MCF 10A (cell line): ENCODE measurements at regions not wholly inside any gene's neighbourhood (a gene's known extent, or its start where the extent isn't known, plus 50 kb on each side); places are given as distances from the start of the nearest gene placed in this dataset.

Experiments
- BruUV-seq: library from RNA; stranded (reverse); fragments of 400-500 nt; replicated peaks from 2 replicates; lab custom pipeline; 2021; lab: Mats Ljungman, UMichigan
- CTCF ChIA-PET: fragments of 300-600 bp; sonication (Branson Sonifier 250); formaldehyde crosslinking; extraction: SDS; loops from one replicate; lab custom pipeline; 2021; ENCODE audit warnings: antibody characterized with exemption, inconsistent platforms; lab: Yijun Ruan, JAX
- POLR2A ChIA-PET: fragments of 300-600, 350-650 bp; sonication (Branson Sonifier 250); formaldehyde crosslinking; extraction: SDS; loops from one replicate; lab custom pipeline; 2020; ENCODE audit warnings: antibody characterized with exemption, inconsistent platforms; lab: Yijun Ruan, JAX
- DNase-seq: peaks from one replicate; pipeline ENCODE4 v3.0.0-alpha.2; 2018; ENCODE audit not compliant: unreplicated experiment
- H3K27ac Mint-ChIP-seq: one replicate; pipeline ENCODE4 v1.8.0; 2022; ENCODE audit warnings: mild to moderate bottlenecking, low read depth, mixed read lengths; ENCODE audit not compliant: unreplicated experiment
- H3K27me3 Mint-ChIP-seq: one replicate; pipeline ENCODE4 v1.8.0; 2022; ENCODE audit warnings: mixed read lengths; ENCODE audit not compliant: insufficient read depth, unreplicated experiment
- H3K36me3 Mint-ChIP-seq: one replicate; pipeline ENCODE4 v1.8.0; 2022; ENCODE audit warnings: mild to moderate bottlenecking, moderate library complexity, mixed read lengths; ENCODE audit not compliant: insufficient read depth, unreplicated experiment
- H3K4me1 Mint-ChIP-seq: one replicate; pipeline ENCODE4 v1.8.0; 2022; ENCODE audit warnings: mixed read lengths; ENCODE audit not compliant: insufficient read depth, unreplicated experiment
- H3K4me3 Mint-ChIP-seq: one replicate; pipeline ENCODE4 v1.8.0; 2022; ENCODE audit warnings: mild to moderate bottlenecking, moderate library complexity, mixed read lengths; ENCODE audit not compliant: unreplicated experiment
- H3K9me3 Mint-ChIP-seq: one replicate; pipeline ENCODE4 v1.8.0; 2022; ENCODE audit warnings: mixed read lengths; ENCODE audit not compliant: unreplicated experiment
- CTCF ChIP-seq: fragments of 200-600 bp; IDR thresholded peaks from one replicate; pipeline ENCODE4 v1.8.0; 2022; ENCODE audit warnings: antibody characterized with exemption, mild to moderate bottlenecking; ENCODE audit not compliant: unreplicated experiment
- intact Hi-C: fragments of 100-400 bp; cut with micrococcal nuclease; formaldehyde crosslinking; loops from 2 replicates; pipeline ENCODE4 v1.14.1; 2022

GRCh38 chr10:128963211-128964099 lies 503.6 kb upstream of the MGMT start:
- no peak for DNase-seq
- BruUV-seq = no TSS peak
- ChIA-PET CTCF (no interaction called here), POLR2A (no interaction called here)
- H3K27me3 Mint-ChIP-seq = no peaks in the 10 kb centered on the region
- intact Hi-C loops = no loop called here
- peaks cover 6% of the 10 kb centered on the region for H3K36me3 Mint-ChIP-seq
- no peaks in the 10 kb centered on the region for H3K4me1 Mint-ChIP-seq
- no peak overlapping the region for H3K4me3 Mint-ChIP-seq
- H3K9me3 Mint-ChIP-seq = no peaks in the 10 kb centered on the region
- TF ChIP-seq CTCF = no peak
- no peak overlapping the region for H3K27ac Mint-ChIP-seq

GRCh38 chr10:128964100-128964403 lies 503.0 kb upstream of the MGMT start:
- POLR2A ChIA-PET = no interaction called here

GRCh38 chr10:128967980-128968756 lies 498.9 kb upstream of the MGMT start:
- intact Hi-C loops = no loop called here
- CTCF ChIA-PET = no interaction called here

More at GRCh38 chr10:128964100-128964403, 503.0 kb upstream of the MGMT start:
- Mint-ChIP-seq H3K27ac (no peak overlapping the region), H3K27me3 (no peaks in the 10 kb centered on the region), H3K36me3 (peaks cover 6% of the 10 kb centered on the region), H3K4me1 (no peaks in the 10 kb centered on the region), H3K9me3 (no peaks in the 10 kb centered on the region), H3K4me3 (no peak overlapping the region)
- intact Hi-C loops = no loop called here
- CTCF ChIA-PET = no interaction called here
- DNase-seq = no peak
- TF ChIP-seq CTCF = no peak
- BruUV-seq = no TSS peak

More at GRCh38 chr10:128967980-128968756, 498.9 kb upstream of the MGMT start:
- Mint-ChIP-seq H3K9me3 (no peaks in the 10 kb centered on the region), H3K27me3 (no peaks in the 10 kb centered on the region), H3K4me1 (no peaks in the 10 kb centered on the region), H3K36me3 (peaks cover 6% of the 10 kb centered on the region), H3K4me3 (no peak overlapping the region), H3K27ac (no peak overlapping the region)
- no TSS peak for BruUV-seq
- DNase-seq = no peak
- no peak for TF ChIP-seq CTCF
- POLR2A ChIA-PET = no interaction called here
